H9 (cell line): ENCODE measurements at regions not wholly inside any gene's neighbourhood (a gene's known extent, or its start where the extent isn't known, plus 50 kb on each side); places are given as distances from the start of the nearest gene placed in this dataset.

Source experiments
- DNase-seq: peaks from one replicate; pipeline ENCODE4 v3.0.0-alpha.2; 2017
- H2AFZ ChIP-seq: one replicate; pipeline ENCODE4 v1.6.1; 2013; ENCODE audit warnings: mild to moderate bottlenecking, low read length, control low read depth, moderate library complexity
- H2AK5ac ChIP-seq: 2 replicates; pipeline ENCODE4 v1.6.1; 2013; ENCODE audit warnings: low read length, control low read depth, mixed read lengths; ENCODE audit not compliant: insufficient read length
- H2BK120ac ChIP-seq: one replicate; pipeline ENCODE4 v1.6.1; 2013; ENCODE audit warnings: low read depth, mild to moderate bottlenecking, low read length, control low read depth, inconsistent platforms; ENCODE audit not compliant: poor library complexity, severe bottlenecking
- H2BK12ac ChIP-seq: 2 replicates; pipeline ENCODE4 v1.6.1; 2013; ENCODE audit warnings: low read length, control low read depth, mixed read lengths, low read depth; ENCODE audit not compliant: insufficient read length
- H2BK15ac ChIP-seq: 2 replicates; pipeline ENCODE4 v1.6.1; 2013; ENCODE audit warnings: low read depth, low read length, control low read depth
- H2BK20ac ChIP-seq: one replicate; pipeline ENCODE4 v1.6.1; 2013; ENCODE audit warnings: low read depth, mild to moderate bottlenecking, low read length, control low read depth, inconsistent platforms; ENCODE audit not compliant: poor library complexity, severe bottlenecking
- H2BK5ac ChIP-seq: 2 replicates; pipeline ENCODE4 v1.6.1; 2013; ENCODE audit warnings: low read length, control low read depth, mixed read lengths; ENCODE audit not compliant: insufficient read length
- H3K14ac ChIP-seq: 2 replicates; pipeline ENCODE4 v1.6.1; 2013; ENCODE audit warnings: low read length, control low read depth; ENCODE audit not compliant: insufficient read depth
- H3K18ac ChIP-seq: 2 replicates; pipeline ENCODE4 v1.6.1; 2013; ENCODE audit warnings: low read depth, mild to moderate bottlenecking, mixed read lengths, low read length, control low read depth; ENCODE audit not compliant: insufficient read length
- H3K23ac ChIP-seq: 2 replicates; pipeline ENCODE4 v1.6.1; 2013; ENCODE audit warnings: low read length, control low read depth, mixed read lengths, low read depth; ENCODE audit not compliant: insufficient read length
- H3K23me2 ChIP-seq: 2 replicates; pipeline ENCODE4 v1.6.1; 2013; ENCODE audit warnings: low read depth, mild to moderate bottlenecking, mixed read lengths, low read length, control low read depth; ENCODE audit not compliant: insufficient read length, poor library complexity, severe bottlenecking
- H3K27ac ChIP-seq: 2 replicates; pipeline ENCODE4 v1.5.1; 2013; ENCODE audit warnings: low read length, control low read depth, mixed read lengths, low read depth; ENCODE audit not compliant: insufficient read length
- H3K27me3 ChIP-seq: 2 replicates; pipeline ENCODE4 v1.6.1; 2013; ENCODE audit warnings: low read length, control low read depth, inconsistent platforms; ENCODE audit not compliant: insufficient read depth
- H3K4ac ChIP-seq: 2 replicates; pipeline ENCODE4 v1.6.1; 2013; ENCODE audit warnings: low read depth, mild to moderate bottlenecking, control low read depth, inconsistent platforms, low read length, moderate library complexity
- H3K4me1 ChIP-seq: 2 replicates; pipeline ENCODE4 v1.6.1; 2013; ENCODE audit warnings: low read length, control low read depth, inconsistent platforms; ENCODE audit not compliant: insufficient read depth
- H3K4me2 ChIP-seq: 2 replicates; pipeline ENCODE4 v1.6.1; 2013; ENCODE audit warnings: low read length, control low read depth, mixed read lengths; ENCODE audit not compliant: insufficient read length, insufficient read depth
- H3K56ac ChIP-seq: 2 replicates; pipeline ENCODE4 v1.6.1; 2013; ENCODE audit warnings: low read depth, mild to moderate bottlenecking, mixed read lengths, low read length, control low read depth; ENCODE audit not compliant: insufficient read length
- H3K79me1 ChIP-seq: 2 replicates; pipeline ENCODE4 v1.6.1; 2013; ENCODE audit warnings: low read depth, mild to moderate bottlenecking, moderate library complexity, low read length, control low read depth, inconsistent platforms; ENCODE audit not compliant: insufficient read depth, poor library complexity, severe bottlenecking
- H3K79me2 ChIP-seq: 2 replicates; pipeline ENCODE4 v1.6.1; 2013; ENCODE audit warnings: low read length, control low read depth, inconsistent platforms; ENCODE audit not compliant: insufficient read depth
- H3K9ac ChIP-seq: 2 replicates; pipeline ENCODE4 v1.6.1; 2013; ENCODE audit warnings: low read length, control low read depth, mixed read lengths; ENCODE audit not compliant: insufficient read length; ENCODE audit errors: extremely low read depth
- H3K9me3 ChIP-seq: one replicate; pipeline ENCODE4 v1.6.1; 2013; ENCODE audit warnings: low read depth, low read length, inconsistent platforms; ENCODE audit not compliant: control insufficient read depth
- H3T11ph ChIP-seq: one replicate; pipeline ENCODE4 v1.6.1; 2013; ENCODE audit warnings: mild to moderate bottlenecking, low read length, control low read depth, inconsistent platforms
- H4K20me1 ChIP-seq: one replicate; pipeline ENCODE4 v1.6.1; 2013; ENCODE audit not compliant: control insufficient read depth, insufficient read length, insufficient read depth
- H4K5ac ChIP-seq: 2 replicates; pipeline ENCODE4 v1.6.1; 2013; ENCODE audit warnings: low read depth, mild to moderate bottlenecking, mixed read lengths, low read length, control low read depth; ENCODE audit not compliant: insufficient read length
- H4K8ac ChIP-seq: replicated peaks from 2 replicates; pipeline ENCODE4 v1.6.1; 2013; ENCODE audit warnings: low read length, control low read depth, mixed read lengths, low read depth; ENCODE audit not compliant: insufficient read length
- H4K91ac ChIP-seq: 2 replicates; pipeline ENCODE4 v1.6.1; 2013; ENCODE audit warnings: low read depth, mild to moderate bottlenecking, moderate library complexity, mixed read lengths, low read length, control low read depth; ENCODE audit not compliant: insufficient read length
- H3K27ac Mint-ChIP-seq, 3 experiments: 2 replicates in 2 of 3; 3 replicates in 1 of 3; pipeline ENCODE4 v1.8.0; 2020 to 2021; ENCODE audit warnings: mixed read lengths in 3 of 3, mild to moderate bottlenecking in 1 of 3, moderate library complexity in 1 of 3
- H3K27me3 Mint-ChIP-seq: 2 replicates; pipeline ENCODE4 v1.8.0; 2021; ENCODE audit warnings: low read depth, mild to moderate bottlenecking, moderate library complexity, mixed read lengths
- H3K36me3 Mint-ChIP-seq, 3 experiments: 2 replicates in 2 of 3; 3 replicates in 1 of 3; pipeline ENCODE4 v1.8.0; 2020 to 2021; ENCODE audit warnings: low read depth in 3 of 3, mixed read lengths in 3 of 3; ENCODE audit not compliant: insufficient read depth in 1 of 3
- H3K4me1 Mint-ChIP-seq, 2 experiments: 2 replicates each; pipeline ENCODE4 v1.8.0; 2020; ENCODE audit warnings: mixed read lengths in 2 of 2
- H3K4me3 Mint-ChIP-seq, 2 experiments: 2 replicates in 1 of 2; 3 replicates in 1 of 2; pipeline ENCODE4 v1.8.0; 2020 to 2021; ENCODE audit warnings: mild to moderate bottlenecking in 2 of 2, mixed read lengths in 2 of 2, moderate library complexity in 1 of 2
- H3K9me3 Mint-ChIP-seq, 2 experiments: 2 replicates in 1 of 2; 3 replicates in 1 of 2; pipeline ENCODE4 v1.8.0; 2020; ENCODE audit warnings: mild to moderate bottlenecking in 2 of 2, mixed read lengths in 2 of 2, moderate library complexity in 1 of 2
- CTCF ChIP-seq: fragments of 200-600 bp; sonication (generic); conservative IDR thresholded peaks from 3 replicates; pipeline ENCODE4 v1.8.0; 2021; ENCODE audit warnings: antibody characterized with exemption, mild to moderate bottlenecking
- WGBS: extraction: QIAGEN DNeasy Blood & Tissue Kit; methylation state at CpG from one replicate; pipeline ENCODE4 v1.1.7; 2013; ENCODE audit warnings: missing lambda C conversion rate, low lambda C conversion rate, mixed read lengths; ENCODE audit not compliant: insufficient read length; ENCODE audit errors: extremely low coverage; 5-methylcytosine and 5-hydroxymethylcytosine counted together

- no peak overlapping the region for H3K9ac ChIP-seq
- H3K9me3 ChIP-seq = no peaks in the 10 kb centered on the region
- no peaks in the 10 kb centered on the region for H3K23me2 ChIP-seq
- H2BK20ac ChIP-seq = no peak overlapping the region
- H4K91ac ChIP-seq = no peak overlapping the region
- no peak overlapping the region for H3K27ac ChIP-seq
- H2BK12ac ChIP-seq = no peak overlapping the region
- no peak overlapping the region for H2AK5ac ChIP-seq
- Mint-ChIP-seq H3K4me1 (no peaks in the 10 kb centered on the region), H3K27me3 (no peaks in the 10 kb centered on the region), H3K27ac (no peak overlapping the region), H3K4me3 (no peak overlapping the region), H3K9me3 (no peaks in the 10 kb centered on the region; a peak in 2 of 5 replicates), H3K36me3 (no peaks in the 10 kb centered on the region)
- DNase-seq = no peak
- no peaks in the 10 kb centered on the region for H3K79me1 ChIP-seq
- TF ChIP-seq CTCF = no peak
- H2BK120ac ChIP-seq = no peak overlapping the region
- WGBS = no CpG with 5 or more reads among the region's 4 CpGs
- H3K14ac ChIP-seq = no peak overlapping the region
- H4K20me1 ChIP-seq = no peaks in the 10 kb centered on the region
- no peak overlapping the region for H2AFZ ChIP-seq
- H3K56ac ChIP-seq = no peak overlapping the region
- no peak overlapping the region for H3K18ac ChIP-seq
- H3K27me3 ChIP-seq = no peaks in the 10 kb centered on the region
- H3K4ac ChIP-seq = no peak overlapping the region
- H4K8ac ChIP-seq = no peak overlapping the region
- no peaks in the 10 kb centered on the region for H3K4me1 ChIP-seq
- no peak overlapping the region for H2BK15ac ChIP-seq
- no peak overlapping the region for H3K4me2 ChIP-seq
- H4K5ac ChIP-seq = no peak overlapping the region
- no peak overlapping the region for H3T11ph ChIP-seq
- H2BK5ac ChIP-seq = no peak overlapping the region
- H3K23ac ChIP-seq = no peak overlapping the region
- no peaks in the 10 kb centered on the region for H3K79me2 ChIP-seq
These were observed 1005.1 kb upstream of the FAM98A start for GRCh38 chr2:34604164-34604563.
